ENCODE measurements at regions not wholly inside any gene's neighbourhood (a gene's known extent, or its start where the extent isn't known, plus 50 kb on each side); places are given as distances from the start of the nearest gene placed in this dataset.

DNA sequence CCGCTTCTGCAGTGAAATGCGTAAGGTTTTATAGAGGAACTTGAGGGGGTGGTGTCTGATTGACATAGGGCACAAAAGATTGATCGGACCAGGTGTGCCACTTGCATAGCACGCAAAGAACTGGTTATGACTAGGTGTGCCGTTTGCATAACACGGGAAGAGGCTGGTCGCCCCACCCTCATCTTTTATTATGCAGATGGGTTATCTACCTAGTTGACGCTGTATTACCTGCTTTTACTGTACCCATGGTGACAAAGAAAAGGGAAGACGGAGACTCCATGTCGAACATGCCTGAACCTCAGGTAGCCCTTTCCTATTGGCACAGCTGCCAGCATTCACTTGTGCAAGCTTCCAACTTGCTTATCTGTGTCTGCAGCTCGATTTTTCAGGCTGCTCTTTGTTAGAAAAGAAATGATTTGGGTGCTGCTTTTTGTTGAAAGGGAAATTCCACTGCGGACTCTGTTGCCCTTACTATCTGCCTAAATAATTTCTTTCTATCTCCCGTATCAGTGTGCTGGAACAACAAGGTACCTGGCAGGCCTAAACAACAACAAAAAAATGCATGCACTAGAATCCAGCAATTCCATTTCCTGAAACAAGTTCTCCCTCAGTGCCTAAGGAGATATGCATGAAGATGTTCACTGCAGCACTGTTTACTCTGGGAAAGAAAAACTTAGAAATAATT, 194.4 kb upstream of the KAZN start:
- no peaks in the 10 kb centered on the region for H3K9me3 ChIP-seq (ENCODE audit: control insufficient read depth, low read length)
- H3K4me2 ChIP-seq (ENCODE audit: low read length), result no peak overlapping the region
- no peak overlapping the region for H3K9ac ChIP-seq
- H3K27ac ChIP-seq, result no peak overlapping the region
- H2AFZ ChIP-seq, result no peak overlapping the region
- no peaks in the 10 kb centered on the region for H3K79me2 ChIP-seq
- H3K36me3 ChIP-seq (ENCODE audit: control insufficient read depth, insufficient read depth, low read length), result no peaks in the 10 kb centered on the region
- no peak overlapping the region for H3K4me3 ChIP-seq (ENCODE audit: low read depth, low read length)
- no peaks in the 10 kb centered on the region for H3K4me1 ChIP-seq
- TF ChIP-seq, protein P1, sequence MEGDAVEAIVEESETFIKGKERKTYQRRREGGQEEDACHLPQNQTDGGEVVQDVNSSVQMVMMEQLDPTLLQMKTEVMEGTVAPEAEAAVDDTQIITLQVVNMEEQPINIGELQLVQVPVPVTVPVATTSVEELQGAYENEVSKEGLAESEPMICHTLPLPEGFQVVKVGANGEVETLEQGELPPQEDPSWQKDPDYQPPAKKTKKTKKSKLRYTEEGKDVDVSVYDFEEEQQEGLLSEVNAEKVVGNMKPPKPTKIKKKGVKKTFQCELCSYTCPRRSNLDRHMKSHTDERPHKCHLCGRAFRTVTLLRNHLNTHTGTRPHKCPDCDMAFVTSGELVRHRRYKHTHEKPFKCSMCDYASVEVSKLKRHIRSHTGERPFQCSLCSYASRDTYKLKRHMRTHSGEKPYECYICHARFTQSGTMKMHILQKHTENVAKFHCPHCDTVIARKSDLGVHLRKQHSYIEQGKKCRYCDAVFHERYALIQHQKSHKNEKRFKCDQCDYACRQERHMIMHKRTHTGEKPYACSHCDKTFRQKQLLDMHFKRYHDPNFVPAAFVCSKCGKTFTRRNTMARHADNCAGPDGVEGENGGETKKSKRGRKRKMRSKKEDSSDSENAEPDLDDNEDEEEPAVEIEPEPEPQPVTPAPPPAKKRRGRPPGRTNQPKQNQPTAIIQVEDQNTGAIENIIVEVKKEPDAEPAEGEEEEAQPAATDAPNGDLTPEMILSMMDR (IDR thresholded peaks at IDR 0.05), result no peak
- no peaks in the 10 kb centered on the region for H3K27me3 ChIP-seq (ENCODE audit: control insufficient read depth, insufficient read depth, low read length)

DNA sequence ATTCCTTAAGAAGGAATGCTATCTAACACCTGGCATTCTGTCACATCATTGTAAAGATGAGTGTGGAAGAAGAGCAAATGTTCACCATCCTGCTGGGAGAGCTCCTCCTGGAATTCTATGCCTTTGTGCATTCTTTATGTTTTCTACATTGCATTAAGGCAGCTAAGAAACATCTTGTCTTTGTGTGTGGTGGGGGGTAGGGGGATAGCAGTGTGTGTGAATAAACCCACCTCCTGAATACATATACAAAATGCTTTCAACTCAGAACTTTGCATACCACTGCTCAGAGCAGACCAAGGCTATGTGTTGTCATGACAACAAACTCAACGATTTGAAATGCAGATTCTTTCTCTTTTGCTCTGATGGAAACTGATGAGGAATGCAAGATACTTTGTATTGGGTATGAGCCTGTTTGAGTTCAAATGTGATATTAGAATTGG, 193.6 kb upstream of the KAZN start:
- no peak overlapping the region for H3K4me3 ChIP-seq (ENCODE audit: low read depth, low read length)
- no peaks in the 10 kb centered on the region for H3K36me3 ChIP-seq (ENCODE audit: control insufficient read depth, insufficient read depth, low read length)
- TF ChIP-seq, protein P1 (IDR thresholded peaks at IDR 0.05), result no peak
- H3K4me1 ChIP-seq, result no peaks in the 10 kb centered on the region
- no peaks in the 10 kb centered on the region for H3K79me2 ChIP-seq
- no peaks in the 10 kb centered on the region for H3K9me3 ChIP-seq (ENCODE audit: control insufficient read depth, low read length)
- no peak overlapping the region for H3K27ac ChIP-seq
- H3K4me2 ChIP-seq (ENCODE audit: low read length), result no peak overlapping the region
- H2AFZ ChIP-seq, result no peak overlapping the region
- H3K27me3 ChIP-seq (ENCODE audit: control insufficient read depth, insufficient read depth, low read length), result no peaks in the 10 kb centered on the region
- H3K9ac ChIP-seq, result no peak overlapping the region

DNA sequence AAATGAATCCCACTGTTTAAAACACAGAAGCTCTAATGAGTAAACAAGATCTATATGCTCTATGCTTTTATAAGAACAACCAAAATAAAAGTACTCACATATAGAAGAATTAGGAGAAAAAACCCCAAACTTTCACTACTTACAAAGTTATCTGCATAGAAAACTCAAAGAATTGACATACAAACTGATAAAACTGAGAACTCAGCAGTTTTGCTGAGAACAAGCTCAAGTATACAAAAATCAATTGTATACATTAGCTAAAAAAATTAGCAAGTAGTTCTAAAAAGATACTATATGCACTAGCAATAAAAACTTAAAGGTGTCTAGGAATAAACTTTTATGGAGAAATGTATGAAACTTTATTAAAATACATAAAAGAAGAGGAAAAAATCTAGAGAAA, 186.2 kb upstream of the KAZN start:
- no peaks in the 10 kb centered on the region for H3K36me3 ChIP-seq (ENCODE audit: control insufficient read depth, insufficient read depth, low read length)
- H3K9ac ChIP-seq, result no peak overlapping the region
- no peak overlapping the region for H2AFZ ChIP-seq
- TF ChIP-seq, protein P1 (IDR thresholded peaks at IDR 0.05), result no peak
- H3K4me2 ChIP-seq (ENCODE audit: low read length), result no peak overlapping the region
- no peaks in the 10 kb centered on the region for H3K79me2 ChIP-seq
- H3K4me1 ChIP-seq, result no peaks in the 10 kb centered on the region
- H3K9me3 ChIP-seq (ENCODE audit: control insufficient read depth, low read length), result no peaks in the 10 kb centered on the region
- no peak overlapping the region for H3K27ac ChIP-seq
- H3K4me3 ChIP-seq (ENCODE audit: low read depth, low read length), result no peak overlapping the region
- H3K27me3 ChIP-seq (ENCODE audit: control insufficient read depth, insufficient read depth, low read length), result no peaks in the 10 kb centered on the region

DNA sequence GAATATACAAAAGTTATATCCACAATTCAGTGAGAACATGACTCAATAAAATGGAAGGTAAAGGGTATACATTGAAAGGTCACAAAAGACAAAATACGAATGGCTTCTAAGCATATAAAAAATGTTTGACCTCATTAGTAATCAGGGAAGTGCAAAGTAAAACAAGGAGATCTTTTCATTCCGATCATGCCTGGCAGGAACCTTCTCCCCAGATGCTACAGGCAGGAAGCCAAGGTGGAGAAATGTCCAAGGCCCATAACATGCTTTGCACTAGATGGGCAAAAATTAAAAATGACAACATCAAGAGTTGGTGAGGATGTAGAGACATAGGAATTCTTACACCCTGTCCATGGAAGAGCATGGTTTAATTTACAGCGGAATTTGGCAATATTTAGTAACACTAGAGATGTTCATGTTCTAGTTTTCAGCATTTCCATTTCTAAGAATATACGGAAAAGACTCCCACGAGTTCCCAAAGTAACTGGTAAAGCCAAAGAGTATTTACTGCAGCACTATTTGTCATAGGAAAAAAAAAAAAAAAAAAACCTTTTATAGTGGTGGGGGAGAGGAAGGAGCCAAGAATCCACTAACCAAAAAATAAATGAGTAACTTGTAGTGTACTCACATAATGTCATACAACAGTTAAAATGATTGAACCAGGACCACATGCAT, 184.5 kb upstream of the KAZN start:
- H3K27me3 ChIP-seq (ENCODE audit: control insufficient read depth, insufficient read depth, low read length), result no peaks in the 10 kb centered on the region
- no peak overlapping the region for H3K4me3 ChIP-seq (ENCODE audit: low read depth, low read length)
- no peak overlapping the region for H3K4me2 ChIP-seq (ENCODE audit: low read length)
- no peak overlapping the region for H2AFZ ChIP-seq
- H3K27ac ChIP-seq, result no peak overlapping the region
- no peaks in the 10 kb centered on the region for H3K4me1 ChIP-seq
- H3K36me3 ChIP-seq (ENCODE audit: control insufficient read depth, insufficient read depth, low read length), result no peaks in the 10 kb centered on the region
- no peaks in the 10 kb centered on the region for H3K79me2 ChIP-seq
- H3K9me3 ChIP-seq (ENCODE audit: control insufficient read depth, low read length), result no peaks in the 10 kb centered on the region
- no peak overlapping the region for H3K9ac ChIP-seq
- TF ChIP-seq, protein P1 (IDR thresholded peaks at IDR 0.05), result no peak

Data from parathyroid adenoma (tissue), 2 donors.